ENCODE measurements at regions not wholly inside any gene's neighbourhood (a gene's known extent, or its start where the extent isn't known, plus 50 kb on each side); places are given as distances from the start of the nearest gene placed in this dataset.

DNA sequence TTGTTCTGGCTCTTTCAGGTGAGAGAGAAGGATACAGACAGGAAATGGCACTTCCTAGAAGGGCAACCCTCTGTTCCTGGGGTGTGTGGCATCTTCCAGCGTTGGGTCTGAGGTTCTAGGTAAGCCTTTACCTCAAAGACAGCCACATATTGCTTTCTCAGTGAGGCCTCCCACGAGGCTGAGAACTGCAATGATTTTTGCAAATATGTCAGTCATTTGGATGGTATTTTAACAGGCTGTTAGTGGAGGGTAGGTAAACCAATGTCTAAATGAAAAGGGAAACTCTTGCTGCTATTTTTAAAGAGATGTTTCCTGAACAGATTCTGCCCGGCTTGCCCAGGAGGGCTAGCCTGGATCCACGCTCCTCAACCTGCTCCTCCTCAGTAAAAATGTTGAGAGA lies 240.3 kb upstream of the KLF6 start:
- TF ChIP-seq, protein P1, sequence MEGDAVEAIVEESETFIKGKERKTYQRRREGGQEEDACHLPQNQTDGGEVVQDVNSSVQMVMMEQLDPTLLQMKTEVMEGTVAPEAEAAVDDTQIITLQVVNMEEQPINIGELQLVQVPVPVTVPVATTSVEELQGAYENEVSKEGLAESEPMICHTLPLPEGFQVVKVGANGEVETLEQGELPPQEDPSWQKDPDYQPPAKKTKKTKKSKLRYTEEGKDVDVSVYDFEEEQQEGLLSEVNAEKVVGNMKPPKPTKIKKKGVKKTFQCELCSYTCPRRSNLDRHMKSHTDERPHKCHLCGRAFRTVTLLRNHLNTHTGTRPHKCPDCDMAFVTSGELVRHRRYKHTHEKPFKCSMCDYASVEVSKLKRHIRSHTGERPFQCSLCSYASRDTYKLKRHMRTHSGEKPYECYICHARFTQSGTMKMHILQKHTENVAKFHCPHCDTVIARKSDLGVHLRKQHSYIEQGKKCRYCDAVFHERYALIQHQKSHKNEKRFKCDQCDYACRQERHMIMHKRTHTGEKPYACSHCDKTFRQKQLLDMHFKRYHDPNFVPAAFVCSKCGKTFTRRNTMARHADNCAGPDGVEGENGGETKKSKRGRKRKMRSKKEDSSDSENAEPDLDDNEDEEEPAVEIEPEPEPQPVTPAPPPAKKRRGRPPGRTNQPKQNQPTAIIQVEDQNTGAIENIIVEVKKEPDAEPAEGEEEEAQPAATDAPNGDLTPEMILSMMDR (IDR thresholded peaks at IDR 0.05): no peak
- no peak for DNase-seq
- Mint-ChIP-seq H3K4me3 (no peak overlapping the region), H3K36me3 (ENCODE audit: low read depth) (no peaks in the 10 kb centered on the region), H3K9me3 (no peaks in the 10 kb centered on the region), H3K27me3 (ENCODE audit: insufficient read depth) (no peaks in the 10 kb centered on the region; the same call in 1 of the 2 replicates), H3K4me1 (ENCODE audit: low read depth) (peaks cover 12% of the 10 kb centered on the region), H3K27ac (no peak overlapping the region)

DNA sequence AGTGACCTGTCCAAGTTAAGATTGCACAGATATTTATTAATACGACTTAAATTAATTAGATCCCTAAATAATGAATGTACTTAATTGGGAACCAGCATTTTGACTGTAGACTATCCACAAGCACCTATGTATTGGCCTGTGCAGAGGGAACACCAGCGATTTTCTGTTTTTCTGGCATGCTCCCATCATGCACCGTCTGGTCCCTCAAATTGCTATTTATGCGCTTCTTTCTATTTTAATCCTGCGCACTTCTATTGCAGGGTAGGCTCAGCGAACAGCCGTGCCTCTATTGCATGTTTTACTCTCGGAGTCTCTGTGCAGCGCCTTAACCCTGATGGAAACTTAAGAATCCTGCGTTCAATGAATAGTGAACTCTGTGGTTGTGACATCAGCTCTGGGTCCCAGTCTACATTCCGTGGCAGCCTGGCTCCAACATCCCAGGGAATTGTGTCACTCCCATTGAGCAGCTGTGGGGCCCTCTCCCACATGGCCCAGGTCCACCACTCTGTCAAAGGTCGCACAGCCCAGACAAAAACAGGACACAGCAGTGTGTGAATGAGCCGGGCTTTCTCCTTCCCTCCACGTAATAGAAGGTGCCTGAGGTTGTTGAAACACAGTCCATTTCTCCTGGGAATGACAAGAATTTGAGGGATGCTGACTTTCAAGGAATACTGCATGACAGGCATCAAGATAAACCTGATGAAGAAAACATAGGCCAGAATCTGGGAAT lies 239.7 kb upstream of the KLF6 start:
- no peaks in the 10 kb centered on the region for H3K36me3 Mint-ChIP-seq (ENCODE audit: low read depth)
- no peak overlapping the region for H3K27ac Mint-ChIP-seq
- no peaks in the 10 kb centered on the region; the same call in 1 of the 2 replicates for H3K27me3 Mint-ChIP-seq (ENCODE audit: insufficient read depth)
- TF ChIP-seq, protein P1 (IDR thresholded peaks at IDR 0.05): no peak
- no peaks in the 10 kb centered on the region for H3K9me3 Mint-ChIP-seq
- peaks cover 12% of the 10 kb centered on the region for H3K4me1 Mint-ChIP-seq (ENCODE audit: low read depth)
- DNase-seq: no peak
- H3K4me3 Mint-ChIP-seq: no peak overlapping the region

DNA sequence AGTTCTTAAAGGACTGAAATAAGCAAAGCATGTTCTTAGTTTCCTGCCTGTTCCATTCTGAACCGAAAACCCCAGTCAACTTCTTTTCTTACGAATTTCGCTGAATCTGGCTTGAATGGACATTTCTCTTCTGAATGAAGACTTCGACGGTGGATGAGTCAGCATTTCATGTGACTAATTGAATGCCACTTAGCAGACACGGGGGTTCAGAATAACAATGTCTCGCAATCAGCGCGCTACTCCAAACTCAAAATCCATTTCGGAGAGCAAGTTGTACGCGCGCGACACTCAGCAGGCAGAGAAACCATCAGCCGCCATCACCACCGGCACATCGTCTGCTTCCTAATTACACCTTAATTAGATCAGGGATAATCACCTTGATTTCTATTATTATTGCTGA lies 239.0 kb upstream of the KLF6 start:
- TF ChIP-seq, protein P1 (IDR thresholded peaks at IDR 0.05): no peak
- Mint-ChIP-seq H3K27me3 (ENCODE audit: insufficient read depth) (no peaks in the 10 kb centered on the region; the same call in 1 of the 2 replicates), H3K27ac (no peak overlapping the region), H3K4me1 (ENCODE audit: low read depth) (peaks cover 12% of the 10 kb centered on the region), H3K9me3 (no peaks in the 10 kb centered on the region), H3K36me3 (ENCODE audit: low read depth) (no peaks in the 10 kb centered on the region), H3K4me3 (no peak overlapping the region)
- DNase-seq: no peak

DNA sequence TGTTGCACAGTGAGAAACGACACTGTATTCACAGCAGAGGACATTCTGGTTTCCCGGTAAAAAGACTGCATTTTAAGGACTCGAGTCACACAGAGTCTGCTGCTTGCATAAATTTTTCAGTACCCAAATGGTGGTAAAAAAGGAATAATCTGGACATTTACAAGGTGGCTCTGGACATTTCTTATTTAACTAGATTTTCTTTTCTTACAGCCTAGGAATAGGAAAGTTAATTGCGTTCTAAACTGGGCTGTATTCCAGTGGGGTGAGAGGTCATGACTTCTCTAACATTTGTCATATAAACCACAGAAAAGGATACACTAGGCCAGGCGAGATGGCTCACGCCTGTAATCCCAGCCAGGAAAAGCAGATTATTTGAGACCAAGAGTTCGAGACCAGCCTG lies 237.5 kb upstream of the KLF6 start:
- Mint-ChIP-seq H3K9me3 (no peaks in the 10 kb centered on the region), H3K27me3 (ENCODE audit: insufficient read depth) (no peaks in the 10 kb centered on the region; the same call in 1 of the 2 replicates), H3K4me1 (ENCODE audit: low read depth) (peaks cover 5% of the 10 kb centered on the region; the same call in 1 of the 2 replicates), H3K4me3 (no peak overlapping the region), H3K27ac (no peak overlapping the region), H3K36me3 (ENCODE audit: low read depth) (no peaks in the 10 kb centered on the region)
- DNase-seq: no peak
- TF ChIP-seq, protein P1 (IDR thresholded peaks at IDR 0.05): no peak

DNA sequence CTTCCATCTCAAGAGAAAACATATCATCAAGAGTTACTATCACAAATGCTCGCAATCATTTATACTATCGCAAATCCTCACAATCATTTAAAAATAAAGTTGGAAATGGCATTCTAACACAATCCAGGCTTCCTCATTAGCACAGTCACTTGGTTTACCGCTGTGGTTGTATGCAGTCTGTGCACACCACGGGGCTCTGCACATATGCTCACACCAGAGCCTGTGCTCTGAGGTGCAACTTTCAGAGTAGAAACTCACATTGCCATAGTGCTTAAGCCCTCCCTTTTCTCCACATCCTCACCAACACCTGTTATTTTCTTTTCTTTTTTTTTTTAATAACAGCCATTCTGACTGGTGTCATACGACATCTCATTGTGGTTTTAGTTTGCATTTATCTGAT lies 235.6 kb upstream of the KLF6 start:
- Mint-ChIP-seq H3K27ac (no peak overlapping the region), H3K4me3 (no peak overlapping the region), H3K27me3 (ENCODE audit: insufficient read depth) (no peaks in the 10 kb centered on the region; the same call in 1 of the 2 replicates), H3K4me1 (ENCODE audit: low read depth) (no peaks in the 10 kb centered on the region), H3K36me3 (ENCODE audit: low read depth) (no peaks in the 10 kb centered on the region), H3K9me3 (no peaks in the 10 kb centered on the region)
- TF ChIP-seq, protein P1 (IDR thresholded peaks at IDR 0.05): no peak
- DNase-seq: no peak

Data from HFFc6 (cell line).